Glutamatergic neuron (in vitro differentiated cells): ENCODE measurements at regions not wholly inside any gene's neighbourhood (a gene's known extent, or its start where the extent isn't known, plus 50 kb on each side); places are given as distances from the start of the nearest gene placed in this dataset.
"Not testable (repeated sequence)": the region's sequence is repeated elsewhere in the genome, so short reads cannot be mapped to it uniquely, and the experiment has no call there.

Source experiments
- DNase-seq: peaks from one replicate; pipeline ENCODE4 v3.0.0; 2022
- H3K27ac Mint-ChIP-seq: one replicate; pipeline ENCODE4 v1.8.0; 2020; ENCODE audit warnings: mild to moderate bottlenecking, mixed read lengths, inconsistent platforms; ENCODE audit not compliant: unreplicated experiment
- H3K27me3 Mint-ChIP-seq: one replicate; pipeline ENCODE4 v1.8.0; 2020; ENCODE audit warnings: mild to moderate bottlenecking, moderate library complexity, mixed read lengths, inconsistent platforms; ENCODE audit not compliant: unreplicated experiment
- H3K36me3 Mint-ChIP-seq: one replicate; pipeline ENCODE4 v1.8.0; 2020; ENCODE audit warnings: mild to moderate bottlenecking, mixed read lengths, inconsistent platforms; ENCODE audit not compliant: unreplicated experiment
- H3K4me1 Mint-ChIP-seq: one replicate; pipeline ENCODE4 v1.8.0; 2020; ENCODE audit warnings: mild to moderate bottlenecking, low read depth, mixed read lengths, inconsistent platforms; ENCODE audit not compliant: unreplicated experiment
- H3K4me3 Mint-ChIP-seq: one replicate; pipeline ENCODE4 v1.8.0; 2020; ENCODE audit warnings: mild to moderate bottlenecking, mixed read lengths, inconsistent platforms; ENCODE audit not compliant: unreplicated experiment
- H3K9me3 Mint-ChIP-seq: one replicate; pipeline ENCODE4 v1.8.0; 2020; ENCODE audit warnings: mild to moderate bottlenecking, moderate library complexity, mixed read lengths, inconsistent platforms; ENCODE audit not compliant: unreplicated experiment
- TF ChIP-seq, protein P1 (sequence below): fragments of 200-600 bp; sonication (generic); IDR thresholded peaks from one replicate; pipeline ENCODE4 v1.5.0; 2021; ENCODE audit not compliant: partially characterized antibody, unreplicated experiment

DNA sequence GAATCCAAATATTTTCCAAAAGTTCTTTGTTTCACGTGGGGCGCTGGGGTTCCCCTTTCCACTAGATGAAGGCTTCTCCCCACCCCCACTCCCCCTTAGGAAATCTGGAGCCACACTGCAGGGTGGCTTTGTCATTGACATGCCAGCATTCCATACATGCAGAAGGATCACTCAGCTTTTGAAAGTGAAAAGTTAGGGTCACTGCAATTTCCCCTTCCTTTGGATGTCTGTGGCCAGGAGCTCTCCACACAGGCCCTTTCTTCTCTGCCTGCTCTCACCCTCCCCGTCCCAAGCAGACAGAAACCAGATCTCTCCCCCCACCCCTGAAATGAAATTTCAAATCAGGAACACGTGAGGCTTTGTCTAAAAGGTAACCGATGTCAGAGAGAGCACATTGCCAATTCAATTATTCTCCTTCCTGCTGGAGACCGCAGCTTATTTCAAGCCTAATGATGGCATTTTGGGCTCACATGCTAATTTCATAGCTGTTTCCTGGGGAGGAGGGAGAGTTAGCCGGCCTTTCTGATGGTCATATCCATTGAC lies 153.9 kb upstream of the RFLNA start:
- peaks cover 6% of the 10 kb centered on the region for H3K9me3 Mint-ChIP-seq
- peaks cover 4% of the 10 kb centered on the region for H3K4me1 Mint-ChIP-seq
- H3K27ac Mint-ChIP-seq: no peak overlapping the region
- no peak for DNase-seq
- TF ChIP-seq, protein P1, sequence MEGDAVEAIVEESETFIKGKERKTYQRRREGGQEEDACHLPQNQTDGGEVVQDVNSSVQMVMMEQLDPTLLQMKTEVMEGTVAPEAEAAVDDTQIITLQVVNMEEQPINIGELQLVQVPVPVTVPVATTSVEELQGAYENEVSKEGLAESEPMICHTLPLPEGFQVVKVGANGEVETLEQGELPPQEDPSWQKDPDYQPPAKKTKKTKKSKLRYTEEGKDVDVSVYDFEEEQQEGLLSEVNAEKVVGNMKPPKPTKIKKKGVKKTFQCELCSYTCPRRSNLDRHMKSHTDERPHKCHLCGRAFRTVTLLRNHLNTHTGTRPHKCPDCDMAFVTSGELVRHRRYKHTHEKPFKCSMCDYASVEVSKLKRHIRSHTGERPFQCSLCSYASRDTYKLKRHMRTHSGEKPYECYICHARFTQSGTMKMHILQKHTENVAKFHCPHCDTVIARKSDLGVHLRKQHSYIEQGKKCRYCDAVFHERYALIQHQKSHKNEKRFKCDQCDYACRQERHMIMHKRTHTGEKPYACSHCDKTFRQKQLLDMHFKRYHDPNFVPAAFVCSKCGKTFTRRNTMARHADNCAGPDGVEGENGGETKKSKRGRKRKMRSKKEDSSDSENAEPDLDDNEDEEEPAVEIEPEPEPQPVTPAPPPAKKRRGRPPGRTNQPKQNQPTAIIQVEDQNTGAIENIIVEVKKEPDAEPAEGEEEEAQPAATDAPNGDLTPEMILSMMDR: no peak
- peaks cover 9% of the 10 kb centered on the region for H3K36me3 Mint-ChIP-seq
- H3K27me3 Mint-ChIP-seq: peaks cover 1% of the 10 kb centered on the region
- no peak overlapping the region for H3K4me3 Mint-ChIP-seq

DNA sequence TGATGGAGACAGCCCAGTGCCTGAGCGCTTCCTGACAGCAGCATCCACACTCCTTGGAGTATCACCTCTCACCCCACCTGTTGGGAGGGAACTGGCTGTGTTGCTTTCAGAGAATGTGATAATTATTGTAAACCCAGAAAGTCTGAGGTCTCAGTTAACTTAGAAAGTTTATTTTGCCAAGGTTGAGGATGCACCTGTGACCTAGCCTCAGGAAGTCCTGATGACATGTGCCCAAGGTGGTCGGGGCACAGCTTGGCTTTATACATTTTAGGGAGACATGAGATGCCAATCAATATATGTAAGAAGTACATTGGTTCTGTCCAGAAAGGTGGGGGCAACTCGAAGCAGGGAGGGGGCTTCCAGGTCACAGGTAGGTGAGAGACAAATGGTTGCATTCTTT lies 153.3 kb upstream of the RFLNA start:
- not testable (repeated sequence) for H3K9me3 Mint-ChIP-seq, H3K4me3 Mint-ChIP-seq, H3K27me3 Mint-ChIP-seq, DNase-seq, H3K4me1 Mint-ChIP-seq, H3K27ac Mint-ChIP-seq, H3K36me3 Mint-ChIP-seq

DNA sequence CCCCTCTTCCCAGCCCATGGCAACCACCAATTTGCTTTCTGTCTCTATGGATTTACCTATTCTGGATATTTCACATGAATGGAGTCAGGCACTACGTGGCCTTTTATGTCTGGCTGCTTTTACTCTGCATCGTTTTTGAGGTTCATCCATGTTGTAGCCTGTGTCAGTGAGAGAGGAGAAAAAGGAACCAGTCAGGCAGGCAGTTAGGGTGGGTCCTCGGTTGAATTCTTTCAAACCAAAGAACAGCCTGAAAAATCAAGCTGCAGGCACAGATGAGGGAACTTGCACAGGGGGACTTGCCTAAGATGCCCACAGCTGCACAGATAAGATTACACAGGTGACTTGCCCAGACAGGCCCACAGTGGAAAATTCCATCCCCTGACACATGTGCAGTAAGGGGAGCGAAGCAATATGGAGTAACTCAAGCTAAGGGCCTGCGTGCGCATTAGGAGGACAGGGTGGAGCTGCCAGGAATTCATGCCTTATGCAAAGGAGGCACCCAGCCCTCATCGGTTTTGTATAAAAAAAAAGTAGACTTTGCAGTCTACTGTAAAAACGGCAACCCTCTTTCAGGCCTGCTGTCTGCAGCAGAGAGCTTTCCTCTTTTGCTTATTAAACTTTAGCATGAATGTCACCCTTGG lies 152.4 kb upstream of the RFLNA start:
- no peak for DNase-seq
- H3K4me3 Mint-ChIP-seq: no peak overlapping the region
- H3K27me3 Mint-ChIP-seq: peaks cover 1% of the 10 kb centered on the region
- H3K9me3 Mint-ChIP-seq: peaks cover 6% of the 10 kb centered on the region
- TF ChIP-seq, protein P1: no peak
- H3K36me3 Mint-ChIP-seq: peaks cover 9% of the 10 kb centered on the region
- H3K4me1 Mint-ChIP-seq: peaks cover 10% of the 10 kb centered on the region
- peak overlapping the region; percentile 29 for H3K27ac Mint-ChIP-seq

DNA sequence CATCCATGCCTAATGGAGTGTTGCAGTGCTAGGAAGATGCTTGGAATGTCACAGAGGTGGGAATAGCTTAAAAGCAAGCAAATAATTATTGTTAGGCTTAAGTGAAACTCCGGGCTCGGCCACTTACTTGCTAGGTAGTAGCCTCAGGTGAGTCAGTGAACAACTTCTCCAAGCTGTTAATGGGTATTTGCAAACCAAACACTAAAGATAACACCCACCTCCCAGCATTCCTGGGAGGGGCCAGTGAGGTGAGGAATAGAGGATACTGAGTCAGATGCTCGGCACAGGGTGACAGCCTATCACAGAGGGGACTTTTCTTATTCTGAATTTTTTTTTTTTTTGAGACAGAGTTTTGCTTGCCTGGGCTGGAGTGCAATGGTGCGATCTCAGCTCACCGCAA lies 151.2 kb upstream of the RFLNA start:
- Mint-ChIP-seq H3K36me3 (peaks cover 9% of the 10 kb centered on the region), H3K4me1 (peaks cover 16% of the 10 kb centered on the region), H3K9me3 (peaks cover 6% of the 10 kb centered on the region), H3K4me3 (no peak overlapping the region), H3K27me3 (peaks cover 3% of the 10 kb centered on the region), H3K27ac (no peak overlapping the region)
- TF ChIP-seq, protein P1: no peak
- DNase-seq: no peak

DNA sequence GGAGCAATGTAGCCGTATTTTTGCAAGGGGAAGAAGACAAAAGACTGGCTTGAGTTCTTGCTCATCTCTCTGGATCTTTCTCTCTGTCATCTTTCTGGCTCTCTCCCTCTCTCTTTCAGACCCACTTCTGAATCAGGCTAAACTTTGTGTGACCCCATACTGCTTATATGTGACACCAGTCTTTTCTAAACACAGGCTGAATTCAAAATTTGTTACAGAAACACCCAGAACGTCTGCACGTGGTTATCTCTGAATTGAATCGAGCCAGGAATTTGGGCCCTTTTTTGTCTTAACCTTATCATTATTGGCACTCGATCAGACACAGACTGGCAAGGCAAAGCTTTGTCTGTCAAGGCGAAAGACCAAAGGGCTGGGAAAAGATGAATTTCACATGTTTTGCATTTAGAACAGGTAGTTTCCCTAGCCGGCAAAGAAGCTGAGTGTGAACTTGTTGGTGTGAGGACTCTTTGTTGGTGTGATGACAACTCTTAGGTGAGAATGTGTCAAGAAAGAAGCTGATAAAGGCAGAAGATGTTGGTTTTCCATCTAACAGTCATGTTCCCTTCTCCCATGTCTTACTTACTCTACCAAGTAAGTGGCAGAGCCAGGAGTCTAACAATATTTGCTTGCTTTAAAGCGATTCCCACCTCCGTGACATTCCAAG lies 150.2 kb upstream of the RFLNA start:
- peaks cover 6% of the 10 kb centered on the region for H3K9me3 Mint-ChIP-seq
- peaks cover 22% of the 10 kb centered on the region for H3K4me1 Mint-ChIP-seq
- TF ChIP-seq, protein P1: no peak
- H3K36me3 Mint-ChIP-seq: peaks cover 9% of the 10 kb centered on the region
- no peak for DNase-seq
- peaks cover 6% of the 10 kb centered on the region for H3K27me3 Mint-ChIP-seq
- no peak overlapping the region for H3K4me3 Mint-ChIP-seq
- peak overlapping the region; percentile 48 for H3K27ac Mint-ChIP-seq
